Choroid plexus epithelial cell (primary cell): ENCODE measurements at regions not wholly inside any gene's neighbourhood (a gene's known extent, or its start where the extent isn't known, plus 50 kb on each side); places are given as distances from the start of the nearest gene placed in this dataset.

ENCODE experiments used
- DNase-seq: peaks from one replicate; pipeline ENCODE4 v3.0.0-alpha.2; 2010; ENCODE audit warnings: low read depth
- H3K4me3 ChIP-seq: 2 replicates; pipeline ENCODE4 v1.5.1; 2011; ENCODE audit warnings: low read depth, mild to moderate bottlenecking, control low read depth, low read length, moderate library complexity
- TF ChIP-seq, protein P1 (sequence below): conservative IDR thresholded peaks from 2 replicates; pipeline ENCODE4 v1.5.1; 2011; ENCODE audit warnings: low read depth, mild to moderate bottlenecking, control low read depth, inconsistent platforms, low read length, moderate library complexity

DNA sequence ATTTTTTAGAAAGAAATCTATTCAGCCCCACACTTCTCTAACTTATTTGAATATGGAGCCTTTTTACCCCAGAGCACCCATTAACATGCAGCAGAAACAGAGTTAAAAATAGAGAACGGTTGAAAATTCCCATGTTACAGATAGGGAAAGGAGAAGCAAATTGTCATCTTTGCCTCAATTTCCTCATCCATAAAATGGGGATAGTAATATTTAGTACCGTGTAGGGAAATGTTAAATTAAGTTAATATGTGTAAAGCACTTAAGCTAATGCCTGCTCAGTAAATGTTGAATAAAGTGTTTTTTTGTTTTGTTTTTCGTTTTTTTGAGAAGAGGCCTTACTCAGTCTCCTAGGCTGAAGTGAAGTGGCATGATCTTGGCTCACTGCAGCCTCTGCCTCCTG is 50.3 kb downstream of the NAV1 start:
- TF ChIP-seq, protein P1, sequence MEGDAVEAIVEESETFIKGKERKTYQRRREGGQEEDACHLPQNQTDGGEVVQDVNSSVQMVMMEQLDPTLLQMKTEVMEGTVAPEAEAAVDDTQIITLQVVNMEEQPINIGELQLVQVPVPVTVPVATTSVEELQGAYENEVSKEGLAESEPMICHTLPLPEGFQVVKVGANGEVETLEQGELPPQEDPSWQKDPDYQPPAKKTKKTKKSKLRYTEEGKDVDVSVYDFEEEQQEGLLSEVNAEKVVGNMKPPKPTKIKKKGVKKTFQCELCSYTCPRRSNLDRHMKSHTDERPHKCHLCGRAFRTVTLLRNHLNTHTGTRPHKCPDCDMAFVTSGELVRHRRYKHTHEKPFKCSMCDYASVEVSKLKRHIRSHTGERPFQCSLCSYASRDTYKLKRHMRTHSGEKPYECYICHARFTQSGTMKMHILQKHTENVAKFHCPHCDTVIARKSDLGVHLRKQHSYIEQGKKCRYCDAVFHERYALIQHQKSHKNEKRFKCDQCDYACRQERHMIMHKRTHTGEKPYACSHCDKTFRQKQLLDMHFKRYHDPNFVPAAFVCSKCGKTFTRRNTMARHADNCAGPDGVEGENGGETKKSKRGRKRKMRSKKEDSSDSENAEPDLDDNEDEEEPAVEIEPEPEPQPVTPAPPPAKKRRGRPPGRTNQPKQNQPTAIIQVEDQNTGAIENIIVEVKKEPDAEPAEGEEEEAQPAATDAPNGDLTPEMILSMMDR, result no peak

DNA sequence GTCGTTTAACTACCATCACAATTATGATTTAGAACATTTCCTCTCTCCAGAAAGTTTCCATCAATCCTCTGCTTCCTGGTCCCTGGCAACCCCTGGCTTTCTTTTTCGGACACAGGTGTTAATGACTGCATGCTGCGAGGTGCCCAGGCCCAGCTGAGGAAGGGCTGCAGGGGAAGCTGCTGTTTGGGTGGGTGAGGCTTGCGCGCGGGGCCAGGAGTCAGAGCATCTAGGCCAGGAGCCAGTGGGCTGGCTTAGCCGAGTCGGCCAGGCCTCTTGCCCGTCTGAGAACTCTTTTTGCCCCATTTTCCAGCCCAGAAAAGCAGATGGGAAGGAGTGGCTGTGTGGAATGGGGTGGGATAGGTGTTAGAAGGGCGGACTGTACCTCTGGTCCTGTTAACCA is 51.5 kb downstream of the NAV1 start:
- no peak overlapping the region for H3K4me3 ChIP-seq
- TF ChIP-seq, protein P1, result no peak
- DNase-seq, result no peak

More for the DNA sequence above, 50.3 kb downstream of the NAV1 start:
- H3K4me3 ChIP-seq, result no peak overlapping the region
- no peak for DNase-seq

DNA sequence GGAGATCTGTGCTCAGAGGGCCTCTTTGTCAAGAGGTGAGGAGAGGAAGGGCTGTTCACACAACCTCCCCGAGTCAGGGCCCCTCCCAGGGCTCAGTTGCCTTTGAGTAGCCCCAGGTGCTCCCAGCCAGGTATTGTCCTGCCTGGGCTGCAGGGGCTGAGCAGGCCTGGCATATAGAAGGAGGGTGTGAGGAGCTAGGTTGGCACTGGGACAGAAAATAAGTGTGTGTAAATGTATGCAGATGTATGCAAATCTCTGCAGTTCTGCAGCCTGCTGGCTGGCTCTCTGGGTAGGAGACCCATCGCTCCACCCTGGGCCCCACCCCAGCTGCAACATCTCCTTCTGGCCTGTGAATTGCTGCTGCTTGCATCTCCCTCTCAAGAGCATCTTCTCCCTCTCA is 52.4 kb downstream of the NAV1 start:
- H3K4me3 ChIP-seq, result no peak overlapping the region
- TF ChIP-seq, protein P1, result no peak
- DNase-seq, result no peak

DNA sequence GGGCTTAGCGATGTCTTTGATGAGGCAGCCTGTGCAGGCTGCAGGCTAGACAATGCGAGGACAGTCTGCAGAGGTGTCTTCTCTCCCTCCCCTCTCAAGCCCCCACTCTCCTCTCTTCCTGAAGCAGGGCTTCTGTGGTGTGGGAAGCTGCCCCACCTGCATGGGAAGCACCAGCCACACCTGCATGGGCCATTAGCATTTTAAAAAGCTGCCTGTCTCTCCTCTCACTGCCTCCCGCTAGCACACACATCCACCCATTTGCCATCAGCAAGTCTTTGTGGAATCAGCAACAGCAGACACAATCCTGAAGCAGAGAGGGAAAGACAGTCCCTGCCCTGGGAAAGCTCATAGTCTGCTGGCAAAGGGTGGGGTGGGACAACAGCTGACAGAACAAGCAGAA is 53.1 kb downstream of the NAV1 start:
- DNase-seq, result no peak
- no peak overlapping the region for H3K4me3 ChIP-seq
- TF ChIP-seq, protein P1, result no peak

DNA sequence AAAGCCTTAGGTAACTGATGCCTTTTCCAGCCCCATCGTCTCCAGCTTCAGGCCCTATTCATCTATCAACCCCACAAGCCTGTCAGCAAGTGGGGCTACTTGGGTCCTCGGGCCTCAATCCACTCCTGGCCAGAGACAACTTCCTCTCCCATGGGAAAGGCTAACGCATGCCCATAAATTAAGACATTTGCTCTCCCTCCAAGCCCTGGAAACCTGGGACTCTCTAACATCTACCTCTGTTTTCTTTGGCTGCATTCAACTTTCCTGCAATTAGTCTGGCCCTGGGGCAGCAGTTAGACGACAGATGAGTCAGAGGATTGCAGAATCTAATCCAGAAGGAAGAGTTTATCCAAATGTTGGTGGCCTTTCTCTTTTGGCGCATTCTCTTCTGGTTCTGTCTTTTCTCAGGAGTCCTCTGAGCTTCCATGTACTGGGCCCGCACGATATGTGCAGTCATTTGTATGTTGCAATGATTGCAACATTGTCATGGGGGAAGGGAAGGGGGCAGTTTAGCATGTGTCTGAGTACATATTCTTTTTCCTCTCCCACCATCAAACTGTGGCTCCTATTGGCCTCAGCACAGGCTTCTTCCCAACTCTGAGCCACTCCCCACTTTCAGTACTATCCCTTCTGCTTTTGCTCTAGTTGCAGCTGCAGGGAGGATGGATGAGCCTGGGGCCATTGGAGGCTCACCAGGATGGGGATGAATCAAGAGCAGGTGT is 54.4 kb downstream of the NAV1 start:
- DNase-seq, result peak; percentile 86
- TF ChIP-seq, protein P1, result no peak

DNA sequence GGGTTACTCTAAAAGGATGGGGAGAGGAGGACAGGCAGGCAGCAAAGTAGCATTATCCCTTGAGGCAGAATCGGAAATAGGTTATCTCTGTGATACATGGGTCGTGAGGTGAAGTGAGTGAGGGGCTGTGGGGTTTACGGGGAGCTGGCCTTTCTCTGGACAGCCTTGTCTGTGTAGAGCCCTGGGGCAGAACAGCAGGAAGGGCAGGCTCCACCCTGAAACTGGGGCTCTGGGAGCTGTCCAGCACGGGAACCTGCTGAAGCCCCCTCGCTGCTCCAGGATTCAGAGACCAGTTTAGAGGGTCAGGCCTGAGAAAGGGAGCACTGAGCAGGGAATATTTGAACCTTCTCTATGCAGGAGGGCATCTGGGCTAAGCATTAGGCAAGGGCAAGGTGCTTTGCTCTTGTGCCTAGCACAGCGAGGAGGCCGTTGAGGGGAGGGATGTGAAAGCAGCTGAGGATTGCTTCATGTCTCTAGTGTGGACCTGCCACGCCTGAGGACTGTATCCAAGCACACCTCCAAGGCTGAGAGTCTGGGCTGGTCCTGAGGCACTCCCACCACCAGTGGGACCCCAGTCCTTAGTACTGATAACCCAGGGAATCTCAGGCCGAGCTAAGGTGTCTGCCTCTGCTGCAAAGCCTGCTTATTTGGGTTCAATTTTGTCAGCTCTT is 55.8 kb downstream of the NAV1 start:
- DNase-seq, result no peak
- TF ChIP-seq, protein P1, result no peak
- no peak overlapping the region for H3K4me3 ChIP-seq

More for the DNA sequence above, 54.4 kb downstream of the NAV1 start:
- no peak overlapping the region for H3K4me3 ChIP-seq

DNA sequence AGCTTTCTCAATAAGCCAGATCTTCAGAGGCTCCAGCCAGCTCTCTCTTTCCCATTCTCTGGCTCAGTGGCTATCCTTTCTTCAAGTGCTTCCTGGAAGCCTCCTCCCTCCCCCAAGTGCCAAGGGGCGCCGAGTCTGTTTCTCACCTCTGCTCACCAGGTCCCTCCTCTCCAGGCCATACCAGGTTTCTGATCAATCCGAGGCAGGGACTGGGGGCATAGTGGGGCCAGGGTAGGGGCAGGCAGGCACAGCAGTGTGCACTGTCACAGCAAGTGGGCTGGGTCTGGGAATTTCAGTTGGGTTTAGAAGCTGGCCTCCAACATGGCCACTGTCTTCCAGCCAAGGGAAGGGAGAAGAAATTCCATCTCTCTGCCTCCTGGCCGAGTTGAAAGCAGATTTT is 56.5 kb downstream of the NAV1 start:
- TF ChIP-seq, protein P1, result no peak
- no peak overlapping the region for H3K4me3 ChIP-seq
- DNase-seq, result no peak
